Vagina (tissue), 2 donors: ENCODE measurements at regions not wholly inside any gene's neighbourhood (a gene's known extent, or its start where the extent isn't known, plus 50 kb on each side); places are given as distances from the start of the nearest gene placed in this dataset.

Experiments
- DNase-seq, 2 donors: peaks; one replicate each; pipeline ENCODE4 v3.0.0-alpha.2; 2017; ENCODE audit errors: extremely low spot score in 2 of 2
- H3K27ac ChIP-seq: fragments of 200-600 bp; sonication (generic); one replicate; pipeline ENCODE4 v1.5.1; 2019
- H3K27me3 ChIP-seq: fragments of 200-600 bp; sonication (generic); one replicate; pipeline ENCODE4 v1.5.1; 2019
- H3K36me3 ChIP-seq, 2 donors: fragments of 200-600 bp; sonication (generic); one replicate each; pipeline ENCODE4 v1.5.1; 2017 to 2019
- H3K4me1 ChIP-seq: fragments of 200-600 bp; sonication (generic); one replicate; pipeline ENCODE4 v1.5.1; 2019
- H3K4me3 ChIP-seq, 2 donors: fragments of 200-600 bp; sonication (generic); 1 replicate in 1 of 2; 2 replicates in 1 of 2; pipeline ENCODE4 v1.5.1; 2016 to 2019
- H3K9me3 ChIP-seq: fragments of 200-600 bp; sonication (generic); one replicate; pipeline ENCODE4 v1.5.1; 2019
- CTCF ChIP-seq, 3 experiments: fragments of 450-650 bp in 2 of 3; fragments of 200-600 bp in 1 of 3; sonication (generic) in 1 of 3; IDR thresholded peaks; one replicate each; pipeline ENCODE4 v1.5.1; 2017 to 2019; ENCODE audit warnings: antibody characterized with exemption in 3 of 3, mild to moderate bottlenecking in 2 of 3, moderate library complexity in 2 of 3
- POLR2A ChIP-seq, 2 donors: fragments of 450-650 bp; IDR thresholded peaks; one replicate each; pipeline ENCODE4 v1.6.1; 2017; ENCODE audit warnings: antibody characterized with exemption in 2 of 2, mild to moderate bottlenecking in 2 of 2, moderate library complexity in 2 of 2
- POLR2AphosphoS5 ChIP-seq, 2 donors: sonication (generic); formaldehyde crosslinking; IDR thresholded peaks; one replicate each; pipeline ENCODE4 v1.9.0; 2017; ENCODE audit warnings: antibody characterized with exemption in 2 of 2, mild to moderate bottlenecking in 2 of 2, low read depth in 1 of 2; ENCODE audit not compliant: insufficient read depth in 1 of 2
- intact Hi-C: fragments of 100-400 bp; cut with DNase I; formaldehyde crosslinking; loops from one replicate; pipeline ENCODE4 v1.15.1; 2023

- Histone ChIP-seq H3K4me3 (no peak overlapping the region), H3K4me1 (no peaks in the 10 kb centered on the region), H3K36me3 (no peaks in the 10 kb centered on the region), H3K9me3 (no peaks in the 10 kb centered on the region), H3K27ac (no peak overlapping the region), H3K27me3 (no peaks in the 10 kb centered on the region)
- TF ChIP-seq CTCF (IDR thresholded peaks at IDR 0.05) (no peak), POLR2A (IDR thresholded peaks at IDR 0.05) (no peak), POLR2AphosphoS5 (IDR thresholded peaks at IDR 0.05; ENCODE audit: insufficient read depth in 1 of 2, low read depth in 1 of 2) (no peak)
- no peak for DNase-seq
- intact Hi-C loops: no loop called here
These were observed 1886.9 kb downstream of the NCAM2 start for GRCh38 chr21:22885079-22885478.

DNA sequence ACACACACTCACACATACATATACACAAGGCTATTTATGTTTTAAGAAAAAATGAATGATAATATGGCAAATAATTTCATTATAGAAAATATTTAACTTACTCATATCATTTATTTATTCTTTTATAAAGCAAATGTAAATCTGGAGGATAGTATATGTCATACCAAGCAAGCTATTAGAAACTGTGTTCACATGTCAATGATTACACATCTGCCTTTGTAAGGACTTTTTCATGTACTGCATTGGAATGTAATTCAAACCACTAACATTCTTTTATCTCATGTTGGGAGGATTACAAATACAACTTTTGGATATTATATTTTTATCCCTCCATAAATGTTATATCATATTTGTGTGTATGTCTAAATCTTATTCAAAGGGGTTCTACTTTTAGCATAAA is 1887.4 kb downstream of the NCAM2 start:
- no peak for TF ChIP-seq POLR2A (IDR thresholded peaks at IDR 0.05)
- TF ChIP-seq POLR2AphosphoS5 (IDR thresholded peaks at IDR 0.05; ENCODE audit: insufficient read depth in 1 of 2, low read depth in 1 of 2): no peak
- H3K27ac ChIP-seq: no peak overlapping the region
- no peaks in the 10 kb centered on the region for H3K9me3 ChIP-seq
- intact Hi-C loops: no loop called here
- no peaks in the 10 kb centered on the region for H3K4me1 ChIP-seq
- DNase-seq: no peak
- H3K36me3 ChIP-seq: no peaks in the 10 kb centered on the region
- H3K4me3 ChIP-seq: no peak overlapping the region
- no peaks in the 10 kb centered on the region for H3K27me3 ChIP-seq

DNA sequence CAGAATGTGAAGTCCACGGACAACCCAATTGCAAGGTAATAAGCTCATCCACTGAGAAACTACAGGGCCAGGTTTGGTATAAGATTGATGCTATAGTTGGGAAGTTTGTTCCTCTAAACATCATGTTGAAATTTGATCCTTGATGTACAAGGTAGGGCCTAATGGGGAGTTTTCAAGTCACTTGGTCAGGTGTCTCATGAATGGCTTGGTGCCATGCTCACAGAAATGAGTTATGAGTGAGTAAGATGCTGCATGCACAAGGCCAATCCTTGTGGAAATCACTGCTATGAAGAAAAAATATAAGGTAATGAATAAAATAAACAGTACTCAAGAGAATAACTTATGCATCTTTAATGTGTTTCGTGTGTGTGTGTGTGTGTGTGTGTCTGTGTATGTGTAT is 1891.2 kb downstream of the NCAM2 start:
- Histone ChIP-seq H3K4me3 (no peak overlapping the region), H3K27ac (no peak overlapping the region), H3K4me1 (no peaks in the 10 kb centered on the region), H3K36me3 (no peaks in the 10 kb centered on the region), H3K9me3 (no peaks in the 10 kb centered on the region), H3K27me3 (no peaks in the 10 kb centered on the region)
- intact Hi-C loops: no loop called here
- no peak for DNase-seq
- TF ChIP-seq POLR2A (IDR thresholded peaks at IDR 0.05): no peak

GRCh38 chr21:22890656-22891055 is 1892.4 kb downstream of the NCAM2 start:
- Histone ChIP-seq H3K36me3 (no peaks in the 10 kb centered on the region), H3K27me3 (no peaks in the 10 kb centered on the region), H3K27ac (no peak overlapping the region), H3K4me1 (no peaks in the 10 kb centered on the region), H3K9me3 (no peaks in the 10 kb centered on the region), H3K4me3 (no peak overlapping the region)
- TF ChIP-seq CTCF (IDR thresholded peaks at IDR 0.05) (no peak), POLR2A (IDR thresholded peaks at IDR 0.05) (no peak), POLR2AphosphoS5 (IDR thresholded peaks at IDR 0.05; ENCODE audit: insufficient read depth in 1 of 2, low read depth in 1 of 2) (no peak)
- no peak for DNase-seq
- intact Hi-C loops: no loop called here

- H3K4me1 ChIP-seq: no peaks in the 10 kb centered on the region
- no peaks in the 10 kb centered on the region for H3K27me3 ChIP-seq
- H3K27ac ChIP-seq: no peak overlapping the region
- H3K4me3 ChIP-seq: no peak overlapping the region
- TF ChIP-seq CTCF (IDR thresholded peaks at IDR 0.05) (no peak), POLR2AphosphoS5 (IDR thresholded peaks at IDR 0.05; ENCODE audit: insufficient read depth in 1 of 2, low read depth in 1 of 2) (no peak), POLR2A (IDR thresholded peaks at IDR 0.05) (no peak)
- no peaks in the 10 kb centered on the region for H3K36me3 ChIP-seq
- no peaks in the 10 kb centered on the region for H3K9me3 ChIP-seq
- DNase-seq: no peak
- intact Hi-C loops: no loop called here
These were observed 1893.8 kb downstream of the NCAM2 start for GRCh38 chr21:22892028-22892427.

GRCh38 chr21:22892740-22893139 is 1894.5 kb downstream of the NCAM2 start:
- Histone ChIP-seq H3K27ac (no peak overlapping the region), H3K4me1 (no peaks in the 10 kb centered on the region), H3K4me3 (no peak overlapping the region), H3K36me3 (no peaks in the 10 kb centered on the region), H3K9me3 (no peaks in the 10 kb centered on the region), H3K27me3 (no peaks in the 10 kb centered on the region)
- no peak for TF ChIP-seq POLR2AphosphoS5 (IDR thresholded peaks at IDR 0.05; ENCODE audit: insufficient read depth in 1 of 2, low read depth in 1 of 2)
- no peak for TF ChIP-seq POLR2A (IDR thresholded peaks at IDR 0.05)
- TF ChIP-seq CTCF (IDR thresholded peaks at IDR 0.05): no peak
- intact Hi-C loops: no loop called here
- no peak for DNase-seq
